GM10266 (cell line): ENCODE measurements at regions not wholly inside any gene's neighbourhood (a gene's known extent, or its start where the extent isn't known, plus 50 kb on each side); places are given as distances from the start of the nearest gene placed in this dataset.
"Not testable (repeated sequence)": the region's sequence is repeated elsewhere in the genome, so short reads cannot be mapped to it uniquely, and the experiment has no call there.

Experiments used
- DNase-seq: peaks from one replicate; pipeline ENCODE4 v3.0.0; 2012; ENCODE audit errors: extremely low spot score
- TF ChIP-seq, protein P1 (sequence below): IDR thresholded peaks from 2 replicates; pipeline ENCODE4 v1.5.1; 2012; ENCODE audit warnings: mild to moderate bottlenecking, low read depth; ENCODE audit not compliant: control insufficient read depth, insufficient read depth; ENCODE audit errors: missing control alignments

DNA sequence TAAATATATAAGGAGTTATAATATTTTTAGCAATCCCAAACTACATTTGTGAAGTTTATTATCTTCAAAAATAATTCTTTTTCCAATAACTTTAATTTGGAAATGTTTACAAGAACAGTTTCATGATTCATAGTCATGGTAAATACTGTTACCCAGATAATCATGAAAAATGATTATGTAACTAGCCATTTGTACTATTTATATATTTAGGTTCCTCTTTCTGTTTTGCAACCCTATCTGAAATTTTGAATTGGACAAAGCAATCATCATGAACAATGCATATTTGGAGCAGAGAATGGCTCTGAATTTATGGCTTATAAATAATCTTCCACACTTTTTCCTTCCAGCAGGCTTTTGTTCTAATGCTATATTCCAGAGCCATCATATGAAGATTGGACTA is 499.7 kb downstream of the SLCO4C1 start:
- TF ChIP-seq, protein P1, sequence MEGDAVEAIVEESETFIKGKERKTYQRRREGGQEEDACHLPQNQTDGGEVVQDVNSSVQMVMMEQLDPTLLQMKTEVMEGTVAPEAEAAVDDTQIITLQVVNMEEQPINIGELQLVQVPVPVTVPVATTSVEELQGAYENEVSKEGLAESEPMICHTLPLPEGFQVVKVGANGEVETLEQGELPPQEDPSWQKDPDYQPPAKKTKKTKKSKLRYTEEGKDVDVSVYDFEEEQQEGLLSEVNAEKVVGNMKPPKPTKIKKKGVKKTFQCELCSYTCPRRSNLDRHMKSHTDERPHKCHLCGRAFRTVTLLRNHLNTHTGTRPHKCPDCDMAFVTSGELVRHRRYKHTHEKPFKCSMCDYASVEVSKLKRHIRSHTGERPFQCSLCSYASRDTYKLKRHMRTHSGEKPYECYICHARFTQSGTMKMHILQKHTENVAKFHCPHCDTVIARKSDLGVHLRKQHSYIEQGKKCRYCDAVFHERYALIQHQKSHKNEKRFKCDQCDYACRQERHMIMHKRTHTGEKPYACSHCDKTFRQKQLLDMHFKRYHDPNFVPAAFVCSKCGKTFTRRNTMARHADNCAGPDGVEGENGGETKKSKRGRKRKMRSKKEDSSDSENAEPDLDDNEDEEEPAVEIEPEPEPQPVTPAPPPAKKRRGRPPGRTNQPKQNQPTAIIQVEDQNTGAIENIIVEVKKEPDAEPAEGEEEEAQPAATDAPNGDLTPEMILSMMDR: no peak
- no peak for DNase-seq

DNA sequence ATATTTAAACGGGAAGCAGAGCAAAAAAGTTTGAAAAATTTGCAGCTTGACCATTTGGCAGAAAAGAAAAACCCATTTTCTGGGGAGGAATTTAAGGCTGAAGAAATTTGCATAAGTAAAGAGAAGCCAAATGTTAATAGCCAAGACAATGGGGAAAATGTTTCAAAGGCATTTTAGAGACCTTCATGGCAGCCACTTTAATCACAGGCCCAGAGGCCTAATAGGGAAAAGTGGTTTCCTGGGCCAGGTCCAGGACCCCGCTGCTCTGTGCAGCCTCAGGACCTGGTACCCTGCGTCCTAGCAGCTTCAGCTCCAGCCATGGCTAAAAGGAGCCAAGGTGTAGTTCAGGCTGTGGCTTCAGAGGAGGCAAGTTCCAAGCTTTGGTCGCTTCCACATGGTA is 507.3 kb downstream of the SLCO4C1 start:
- no peak for DNase-seq
- TF ChIP-seq, protein P1: no peak

DNA sequence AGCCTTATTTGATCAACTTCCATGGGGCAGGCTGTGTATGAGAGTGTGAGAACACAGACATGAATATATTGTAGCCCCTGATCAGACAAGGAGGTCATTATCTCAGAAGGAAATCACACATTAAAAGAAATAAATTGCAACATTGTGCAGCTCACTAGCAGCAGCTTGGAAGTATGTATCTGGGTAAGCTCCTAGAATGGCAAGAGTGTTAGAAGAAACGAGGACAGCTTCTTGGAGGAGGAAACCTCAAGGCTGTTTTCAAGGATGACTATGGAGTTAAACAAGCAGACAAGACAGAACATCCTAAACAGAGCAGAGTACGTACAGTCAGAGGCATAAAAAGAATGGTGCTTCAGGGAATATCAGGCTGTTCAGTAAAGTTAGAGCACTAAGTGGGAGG is 511.0 kb downstream of the SLCO4C1 start:
- no peak for DNase-seq
- TF ChIP-seq, protein P1: no peak

DNA sequence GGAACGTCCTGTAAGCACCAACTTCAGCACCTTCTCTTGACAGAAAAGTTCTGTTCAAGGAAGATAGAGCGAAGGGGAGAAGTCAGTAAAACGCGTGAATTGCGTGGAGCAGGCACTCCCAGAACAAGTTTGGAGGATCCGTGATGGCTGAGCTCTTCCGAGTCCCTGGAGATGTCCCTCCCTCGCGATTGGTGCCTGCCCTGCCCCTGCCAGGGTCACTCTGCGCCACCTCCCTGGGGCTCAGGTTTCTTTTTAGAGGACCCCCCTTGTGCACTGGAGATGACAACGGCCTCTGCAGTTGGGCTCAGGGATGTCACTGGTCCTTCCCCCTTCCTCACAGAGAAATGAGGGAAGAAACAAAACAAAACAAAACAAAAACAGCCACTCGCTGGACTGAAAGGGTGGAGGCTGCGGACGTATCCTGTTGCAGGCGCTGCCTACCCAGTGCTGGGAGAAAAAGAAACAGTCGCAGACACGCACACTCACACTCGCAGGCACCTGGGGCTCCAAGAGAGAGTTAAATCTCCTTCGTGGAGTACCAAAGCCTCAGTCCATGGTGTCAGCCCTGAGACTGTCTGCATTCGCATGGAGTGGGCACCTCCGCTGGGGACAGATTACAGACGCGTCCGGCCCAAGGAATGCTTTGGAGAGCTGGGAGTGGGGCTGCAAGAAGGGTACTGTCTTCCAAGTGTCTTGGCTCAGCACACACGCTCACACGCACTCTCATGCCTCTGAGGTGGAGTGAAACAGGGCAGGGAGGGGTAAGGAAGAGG is 512.7 kb downstream of the SLCO4C1 start:
- TF ChIP-seq, protein P1: no peak
- no peak for DNase-seq

DNA sequence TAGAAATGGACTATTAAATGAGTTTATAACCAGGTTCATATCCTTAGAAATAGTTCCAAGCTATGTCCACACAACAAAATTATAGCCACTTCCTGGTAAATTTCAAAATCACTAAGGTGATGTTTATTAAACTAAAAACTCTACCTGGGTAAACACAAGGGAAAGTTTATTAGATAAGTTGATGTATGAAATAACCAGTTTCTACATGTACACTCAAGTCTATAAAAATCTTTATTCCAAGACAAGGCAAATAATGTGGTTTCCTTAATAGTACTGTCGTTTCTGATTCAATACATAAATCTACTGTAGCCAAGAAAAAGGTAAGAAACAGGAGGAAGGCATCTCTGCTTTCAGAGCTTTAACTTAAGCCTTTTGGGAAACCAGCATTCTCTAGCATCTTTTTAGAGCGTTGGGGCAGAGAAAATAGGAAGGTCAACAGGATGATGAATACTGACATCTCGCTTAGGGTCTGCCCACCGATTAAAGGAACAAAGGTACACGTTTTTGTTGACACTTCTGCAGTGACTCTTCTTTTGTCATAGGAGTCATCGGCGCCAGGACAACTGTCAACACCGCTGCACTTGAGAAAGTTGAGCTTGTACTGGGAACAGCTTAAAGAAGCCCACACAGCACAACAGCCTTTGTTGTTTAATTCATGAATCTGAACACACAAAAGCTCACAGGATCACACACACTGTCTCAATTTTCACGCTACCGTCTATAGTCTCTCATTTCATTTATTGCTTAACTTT is 513.6 kb downstream of the SLCO4C1 start:
- TF ChIP-seq, protein P1: no peak
- no peak for DNase-seq

DNA sequence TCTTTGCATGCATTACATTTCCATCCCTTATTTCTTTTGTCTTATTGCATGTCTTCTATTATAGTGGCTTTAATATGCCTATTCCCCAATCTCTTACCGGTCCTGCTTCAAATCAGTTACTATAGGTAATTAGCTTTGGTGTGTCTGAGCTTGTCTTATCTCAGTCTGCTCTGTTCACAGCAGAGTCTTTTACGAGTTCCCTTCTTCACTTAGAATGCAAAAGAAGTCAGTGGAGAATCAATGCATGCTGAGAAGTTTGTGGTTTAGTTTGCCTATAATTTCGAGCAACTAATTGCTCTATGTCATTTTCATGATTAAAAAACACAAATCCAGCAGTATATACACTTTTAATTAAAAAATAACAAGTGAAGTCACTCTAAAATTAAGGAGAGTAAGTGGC is 545.0 kb downstream of the SLCO4C1 start:
- TF ChIP-seq, protein P1: no peak
- DNase-seq: no peak

DNA sequence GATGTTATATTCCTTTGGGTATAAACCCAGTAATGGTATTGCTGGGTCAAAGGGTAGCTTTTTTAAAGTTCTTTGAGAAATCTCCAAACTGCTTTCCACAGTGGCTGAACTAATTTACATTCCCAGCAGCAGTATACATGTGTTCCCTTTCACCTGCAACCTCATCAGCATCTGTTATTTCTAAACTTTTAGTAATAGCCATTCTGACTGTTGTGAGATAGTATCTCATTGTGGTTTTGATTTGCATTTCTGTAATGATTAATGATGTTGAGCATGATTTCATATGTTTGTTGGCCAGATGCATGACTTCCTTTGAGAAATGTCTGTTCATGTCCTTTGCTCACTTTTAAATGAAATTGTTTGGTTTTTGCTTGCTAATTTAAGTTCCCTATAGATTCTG is 553.1 kb downstream of the SLCO4C1 start:
- not testable (repeated sequence) for DNase-seq
